ENCODE measurements at regions not wholly inside any gene's neighbourhood (a gene's known extent, or its start where the extent isn't known, plus 50 kb on each side); places are given as distances from the start of the nearest gene placed in this dataset.

- no peaks in the 10 kb centered on the region for H3K36me3 ChIP-seq (ENCODE audit: control insufficient read depth in 1 of 2, insufficient read depth in 2 of 2, low read length in 2 of 2)
- ATAC-seq, result no peak
- H3K9ac ChIP-seq (ENCODE audit: low read length), result no peak overlapping the region
- H3K9me3 ChIP-seq (ENCODE audit: control insufficient read depth in 1 of 2, insufficient read depth in 1 of 2, low read depth in 1 of 2, low read length in 2 of 2), result no peaks in the 10 kb centered on the region
- no peaks in the 10 kb centered on the region for H3K79me2 ChIP-seq (ENCODE audit: insufficient read depth, low read length)
- H3K4me2 ChIP-seq (ENCODE audit: low read length), result no peak overlapping the region
- no peaks in the 10 kb centered on the region for H3K27me3 ChIP-seq (ENCODE audit: insufficient read depth, low read length)
- no peaks in the 10 kb centered on the region for H3K9me2 ChIP-seq (ENCODE audit: insufficient read depth)
- no peaks in the 10 kb centered on the region for H3K4me1 ChIP-seq (ENCODE audit: control insufficient read depth in 1 of 2, insufficient read depth in 2 of 2, low read length in 2 of 2)
- ChIA-PET CTCF (no interaction called here), POLR2A (no interaction called here), RAD21 (ENCODE audit: low non-redundant PET in 1 of 2, low total read pairs in 2 of 2, uncharacterized antibody in 2 of 2, unreplicated experiment in 2 of 2) (no interaction called here)
- no peaks in the 10 kb centered on the region for H4K20me1 ChIP-seq (ENCODE audit: insufficient read depth)
- DNase-seq (ENCODE audit: low read depth, low spot score), result no peak
- no TSS peak for BruUV-seq (replicated peaks)
- no peak overlapping the region for H2AFZ ChIP-seq (ENCODE audit: low read depth, low read length, poor library complexity, severe bottlenecking)
- intact Hi-C loops (cut with micrococcal nuclease), result no loop called here
- H3K4me3 ChIP-seq (replicated peaks in 1 of 2; ENCODE audit: low read depth in 1 of 2, low read length in 2 of 2), result no peak overlapping the region
- no peak for TF ChIP-seq FOSL1 (IDR thresholded peaks at IDR 0.05; ENCODE audit: low read depth)
- no peak for TF ChIP-seq POLR2A (IDR thresholded peaks at IDR 0.05; ENCODE audit: borderline replicate concordance, extremely low read depth, insufficient read depth, insufficient read length)
- no peak for TF ChIP-seq MAX (IDR thresholded peaks at IDR 0.05)
- no peak for TF ChIP-seq EGR1 (IDR thresholded peaks at IDR 0.05; ENCODE audit: low read depth)
- TF ChIP-seq ZFX (IDR thresholded peaks at IDR 0.05), result no peak
- TF ChIP-seq CEBPB (IDR thresholded peaks at IDR 0.05; ENCODE audit: low read depth), result no peak
- TF ChIP-seq CBX3 (IDR thresholded peaks at IDR 0.05; ENCODE audit: low read depth), result no peak
- TF ChIP-seq RAD21 (IDR thresholded peaks at IDR 0.05; ENCODE audit: low read depth), result no peak
- no peak for TF ChIP-seq SRF (IDR thresholded peaks at IDR 0.05; ENCODE audit: low read depth)
- TF ChIP-seq SP1 (IDR thresholded peaks at IDR 0.05; ENCODE audit: low read depth), result no peak
- TF ChIP-seq ATF3 (IDR thresholded peaks at IDR 0.05), result no peak
- TF ChIP-seq SIN3A (IDR thresholded peaks at IDR 0.05; ENCODE audit: low read depth), result no peak
- no peak for TF ChIP-seq REST (IDR thresholded peaks at IDR 0.05; ENCODE audit: low read depth)
- TF ChIP-seq ELF1 (IDR thresholded peaks at IDR 0.05; ENCODE audit: borderline replicate concordance, low read depth), result no peak
- no peak for TF ChIP-seq ZBTB33 (IDR thresholded peaks at IDR 0.05; ENCODE audit: extremely low read depth, insufficient replicate concordance, low read length)
- no peak for TF ChIP-seq ZNF274 (IDR thresholded peaks at IDR 0.05; ENCODE audit: low read depth, low read length)
- H3K27ac ChIP-seq (ENCODE audit: low read depth, low read length), result no peak overlapping the region
These were observed 737.4 kb downstream of the TNS3 start for GRCh38 chr7:46844486-46844885.
